ENCODE measurements at regions not wholly inside any gene's neighbourhood (a gene's known extent, or its start where the extent isn't known, plus 50 kb on each side); places are given as distances from the start of the nearest gene placed in this dataset.

DNA sequence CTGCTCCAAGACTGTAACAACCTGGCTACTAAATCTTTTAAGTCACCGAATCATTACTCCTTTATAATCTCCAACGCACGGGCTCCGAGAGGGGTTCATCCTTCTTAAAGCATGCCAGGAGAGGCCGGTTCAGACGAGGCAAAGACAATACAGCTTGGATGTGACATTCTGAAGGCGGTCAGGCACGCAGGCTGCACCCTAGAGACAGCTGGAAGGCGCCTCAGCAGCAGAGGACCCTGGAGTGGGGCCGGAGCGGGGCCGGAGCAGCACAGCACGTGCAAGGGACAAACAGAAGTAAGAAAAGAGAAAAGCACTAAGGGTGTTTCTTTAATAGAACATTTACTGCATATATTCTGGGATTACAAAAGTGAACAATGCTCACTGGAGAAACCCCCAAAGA, 97.8 kb upstream of the PPP2R2D start:
- H3K4me3 Mint-ChIP-seq: no peak overlapping the region
- DNase-seq: no peak
- TF ChIP-seq, protein P1, sequence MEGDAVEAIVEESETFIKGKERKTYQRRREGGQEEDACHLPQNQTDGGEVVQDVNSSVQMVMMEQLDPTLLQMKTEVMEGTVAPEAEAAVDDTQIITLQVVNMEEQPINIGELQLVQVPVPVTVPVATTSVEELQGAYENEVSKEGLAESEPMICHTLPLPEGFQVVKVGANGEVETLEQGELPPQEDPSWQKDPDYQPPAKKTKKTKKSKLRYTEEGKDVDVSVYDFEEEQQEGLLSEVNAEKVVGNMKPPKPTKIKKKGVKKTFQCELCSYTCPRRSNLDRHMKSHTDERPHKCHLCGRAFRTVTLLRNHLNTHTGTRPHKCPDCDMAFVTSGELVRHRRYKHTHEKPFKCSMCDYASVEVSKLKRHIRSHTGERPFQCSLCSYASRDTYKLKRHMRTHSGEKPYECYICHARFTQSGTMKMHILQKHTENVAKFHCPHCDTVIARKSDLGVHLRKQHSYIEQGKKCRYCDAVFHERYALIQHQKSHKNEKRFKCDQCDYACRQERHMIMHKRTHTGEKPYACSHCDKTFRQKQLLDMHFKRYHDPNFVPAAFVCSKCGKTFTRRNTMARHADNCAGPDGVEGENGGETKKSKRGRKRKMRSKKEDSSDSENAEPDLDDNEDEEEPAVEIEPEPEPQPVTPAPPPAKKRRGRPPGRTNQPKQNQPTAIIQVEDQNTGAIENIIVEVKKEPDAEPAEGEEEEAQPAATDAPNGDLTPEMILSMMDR (IDR thresholded peaks at IDR 0.05): no peak
- H3K27ac Mint-ChIP-seq: no peak overlapping the region
- no peaks in the 10 kb centered on the region for H3K27me3 Mint-ChIP-seq
- POLR2A ChIA-PET: no interaction called here
- peaks cover 13% of the 10 kb centered on the region for H3K9me3 Mint-ChIP-seq
- H3K36me3 Mint-ChIP-seq (ENCODE audit: low read depth): no peaks in the 10 kb centered on the region
- CTCF ChIA-PET: interaction anchor here (1.2 kb wide), 1 partner anchor 17 kb away, joined by 4 read pairs; no protein-coding TSS in a partner anchor
- ATAC-seq: no peak
- H3K4me1 Mint-ChIP-seq (ENCODE audit: low read depth): no peaks in the 10 kb centered on the region
- intact Hi-C loops (cut with micrococcal nuclease): no loop called here

DNA sequence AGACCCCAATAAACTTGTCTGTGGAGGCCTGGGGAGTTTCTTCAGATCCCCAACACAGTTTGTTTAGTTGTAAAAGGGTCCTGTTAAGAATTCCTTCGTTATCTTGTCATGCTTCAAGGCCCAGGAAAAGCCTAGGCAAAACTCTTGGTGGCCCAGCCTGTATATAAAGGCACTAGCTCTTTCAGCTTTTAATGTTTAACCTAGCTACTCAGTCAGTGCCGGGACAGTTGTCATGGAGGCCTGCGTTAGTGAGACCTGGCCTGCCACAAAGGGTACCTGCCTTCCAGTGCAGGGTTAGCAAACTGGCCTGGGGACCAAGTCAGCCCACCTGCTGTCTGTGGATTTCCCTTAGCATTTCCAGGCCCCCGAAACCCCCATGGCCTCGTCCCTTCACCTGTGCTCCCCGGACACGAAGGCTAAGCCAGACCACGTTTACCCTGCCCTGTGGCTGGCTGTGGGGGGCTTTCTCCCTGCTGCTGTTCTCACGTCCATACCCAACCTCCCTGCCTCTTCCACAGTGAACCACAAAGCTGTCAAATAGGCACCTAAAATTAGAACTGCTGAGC, 96.9 kb upstream of the PPP2R2D start:
- Mint-ChIP-seq H3K9me3 (peaks cover 10% of the 10 kb centered on the region), H3K27me3 (no peaks in the 10 kb centered on the region), H3K4me3 (no peak overlapping the region), H3K36me3 (ENCODE audit: low read depth) (no peaks in the 10 kb centered on the region), H3K27ac (no peak overlapping the region), H3K4me1 (ENCODE audit: low read depth) (no peaks in the 10 kb centered on the region)
- CTCF ChIA-PET: interaction anchor here (1.2 kb wide), 1 partner anchor 18 kb away, joined by 4 read pairs; no protein-coding TSS in a partner anchor
- TF ChIP-seq, protein P1 (IDR thresholded peaks at IDR 0.05): no peak
- POLR2A ChIA-PET: no interaction called here
- no peak for ATAC-seq
- intact Hi-C loops (cut with micrococcal nuclease): no loop called here
- DNase-seq: no peak

DNA sequence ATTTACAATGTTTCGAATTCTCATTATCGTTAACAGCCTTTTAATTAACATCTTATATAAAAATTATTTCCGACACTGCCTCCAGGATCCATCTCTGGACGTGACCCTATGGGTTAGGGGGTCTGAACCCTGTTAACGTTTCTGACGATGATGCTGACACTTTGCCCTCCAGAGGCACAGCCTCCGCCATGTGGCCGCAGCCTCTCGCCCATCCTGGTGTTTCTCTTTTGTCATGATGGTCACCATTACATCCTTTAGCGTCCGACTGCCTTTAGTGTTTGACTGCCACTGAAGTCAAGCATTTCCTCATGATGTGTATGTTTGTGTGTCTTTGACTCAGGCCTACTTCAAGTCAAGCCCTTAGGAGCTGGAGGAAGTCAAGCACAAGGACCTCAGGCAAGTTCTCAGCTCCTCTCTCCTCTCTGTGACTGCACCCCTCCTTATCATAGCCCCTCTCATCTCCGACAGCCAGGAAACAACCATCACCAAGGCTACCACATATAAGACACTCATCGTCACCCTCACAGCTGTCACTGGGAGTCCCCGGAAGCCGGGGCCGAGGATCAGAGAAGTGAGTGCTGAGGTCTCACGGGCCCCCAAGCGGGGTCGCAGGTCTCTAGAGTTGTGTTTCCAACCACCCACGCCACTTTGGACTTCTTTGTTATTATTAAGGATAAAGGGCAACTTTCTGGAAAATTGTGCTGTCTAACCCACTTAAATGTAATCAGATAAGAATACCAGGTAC, 96.1 kb upstream of the PPP2R2D start:
- Mint-ChIP-seq H3K27ac (no peak overlapping the region), H3K4me1 (ENCODE audit: low read depth) (no peaks in the 10 kb centered on the region), H3K4me3 (no peak overlapping the region), H3K9me3 (peaks cover 4% of the 10 kb centered on the region), H3K27me3 (no peaks in the 10 kb centered on the region), H3K36me3 (ENCODE audit: low read depth) (no peaks in the 10 kb centered on the region)
- intact Hi-C loops (cut with micrococcal nuclease): no loop called here
- POLR2A ChIA-PET: no interaction called here
- CTCF ChIA-PET: interaction anchor here (1.7 kb wide), 1 partner anchor 19 kb away, joined by 4 read pairs; no protein-coding TSS in a partner anchor
- DNase-seq: no peak
- TF ChIP-seq, protein P1 (IDR thresholded peaks at IDR 0.05): no peak
- ATAC-seq: no peak

DNA sequence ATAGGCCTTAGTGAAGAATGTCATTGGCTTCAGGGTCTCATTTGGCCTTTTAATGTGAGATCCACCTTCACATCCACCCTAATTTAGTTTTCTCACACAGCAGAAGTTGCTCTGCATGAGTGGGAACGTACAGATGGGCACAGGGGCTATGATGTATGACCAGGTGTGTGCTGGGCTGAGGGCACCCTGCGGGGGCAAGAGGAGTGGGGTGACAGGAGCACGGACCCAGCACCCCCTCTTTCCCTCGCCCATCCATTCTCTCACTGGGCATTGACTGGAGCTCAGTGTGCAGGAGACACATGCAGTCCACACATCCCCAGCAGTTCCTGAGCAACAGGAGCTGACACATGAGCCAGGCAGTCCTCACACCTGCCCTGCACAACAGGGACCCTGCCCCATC, 95.1 kb upstream of the PPP2R2D start:
- intact Hi-C loops (cut with micrococcal nuclease): no loop called here
- DNase-seq (no peak), ATAC-seq (no peak)
- H3K36me3 Mint-ChIP-seq (ENCODE audit: low read depth): no peaks in the 10 kb centered on the region
- ChIA-PET CTCF (interaction anchor here (1.7 kb wide), 1 partner anchor 20 kb away, joined by 4 read pairs; no protein-coding TSS in a partner anchor), POLR2A (no interaction called here)
- H3K27ac Mint-ChIP-seq: no peak overlapping the region
- H3K27me3 Mint-ChIP-seq: no peaks in the 10 kb centered on the region
- TF ChIP-seq, protein P1 (IDR thresholded peaks at IDR 0.05): no peak
- no peaks in the 10 kb centered on the region for H3K4me1 Mint-ChIP-seq (ENCODE audit: low read depth)
- H3K4me3 Mint-ChIP-seq: no peak overlapping the region
- H3K9me3 Mint-ChIP-seq: no peaks in the 10 kb centered on the region

DNA sequence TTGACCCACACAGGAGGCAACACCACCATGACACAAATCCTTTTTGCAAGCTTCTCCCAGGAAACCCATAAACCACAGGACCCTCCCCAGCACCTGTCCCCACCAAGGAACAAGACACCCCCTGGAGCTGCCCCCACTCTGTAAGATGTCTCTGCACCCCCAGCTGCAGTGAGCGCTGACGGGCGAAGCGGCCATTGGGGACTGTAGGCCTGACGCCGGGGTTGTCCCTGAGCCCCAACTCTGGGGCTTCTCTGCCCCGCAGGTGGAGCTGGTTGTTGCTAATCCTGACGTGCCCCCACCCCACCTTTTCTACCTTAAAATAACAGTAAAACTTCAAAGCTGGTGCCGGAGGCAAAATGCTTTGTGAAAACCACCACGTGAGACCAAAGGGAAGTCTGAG, 94.7 kb upstream of the PPP2R2D start:
- H3K4me1 Mint-ChIP-seq (ENCODE audit: low read depth): no peaks in the 10 kb centered on the region
- POLR2A ChIA-PET: no interaction called here
- TF ChIP-seq, protein P1 (IDR thresholded peaks at IDR 0.05): no peak
- ATAC-seq (no peak), DNase-seq (no peak)
- no peaks in the 10 kb centered on the region for H3K36me3 Mint-ChIP-seq (ENCODE audit: low read depth)
- no peak overlapping the region for H3K27ac Mint-ChIP-seq
- CTCF ChIA-PET: interaction anchor here (1.7 kb wide), 1 partner anchor 20 kb away, joined by 4 read pairs; no protein-coding TSS in a partner anchor
- H3K4me3 Mint-ChIP-seq: no peak overlapping the region
- H3K9me3 Mint-ChIP-seq: no peaks in the 10 kb centered on the region
- H3K27me3 Mint-ChIP-seq: no peaks in the 10 kb centered on the region
- intact Hi-C loops (cut with micrococcal nuclease): no loop called here
